K562 (cell line): ENCODE measurements at regions not wholly inside any gene's neighbourhood (a gene's known extent, or its start where the extent isn't known, plus 50 kb on each side); places are given as distances from the start of the nearest gene placed in this dataset.

Experiments used
- ATAC-seq: fragments of 200-7000 bp; cut with Tn5 transposase; 3 replicates; pipeline ENCODE4 v1.9.1; 2020; ENCODE audit warnings: moderate library complexity
- BruUV-seq: library from RNA; stranded (reverse); fragments of 400-500 nt; replicated peaks from 2 replicates; lab custom pipeline; 2021; lab: Mats Ljungman, UMichigan
- CTCF ChIA-PET: fragments of 300-600 bp; formaldehyde crosslinking; extraction: SDS; loops from one replicate; lab custom pipeline; 2021; ENCODE audit warnings: low intra/inter-chr PET ratio; lab: Yijun Ruan, JAX
- POLR2A ChIA-PET: fragments of 300-600, 350-650 bp; sonication (Branson Sonifier 250); formaldehyde crosslinking; extraction: SDS; loops from one replicate; lab custom pipeline; 2021; ENCODE audit warnings: antibody characterized with exemption, inconsistent platforms; lab: Yijun Ruan, JAX
- DNase-seq, 4 experiments: peaks; one replicate each; pipeline versions ENCODE4 v3.0.0 to v3.0.0-alpha.2; 2011 to 2018; ENCODE audit warnings: low spot score in 3 of 4, mixed read lengths in 3 of 4; ENCODE audit errors: extremely low read depth in 1 of 4
- FAIRE-seq: peaks from 2 replicates; lab custom pipeline; 2011; peaks lifted over from hg19 to GRCh38; lab: Jason Lieb, UNC
- H2AFZ ChIP-seq: 2 replicates; pipeline ENCODE4 v1.6.0; 2011; ENCODE audit warnings: low read depth, low read length, control low read depth, inconsistent platforms
- H3K27ac ChIP-seq: fragments of 200-600 bp; 3 replicates; pipeline ENCODE4 v1.8.0; 2011; ENCODE audit warnings: low read depth, mild to moderate bottlenecking, control low read depth, inconsistent platforms, low read length, moderate library complexity, mixed read lengths; ENCODE audit errors: extremely low read depth
- H3K27me3 ChIP-seq, 2 experiments: fragments of 300-600 bp in 1 of 2; 2 replicates in 1 of 2; 3 replicates in 1 of 2; pipeline versions ENCODE4 v1.6.0 to v1.8.0; 2011; ENCODE audit warnings: inconsistent platforms in 2 of 2, low read length in 2 of 2, mild to moderate bottlenecking in 1 of 2, mixed read lengths in 1 of 2, moderate library complexity in 1 of 2; ENCODE audit not compliant: control insufficient read depth in 2 of 2, insufficient read depth in 2 of 2
- H3K36me3 ChIP-seq: fragments of 300-600 bp; 3 replicates; pipeline ENCODE4 v1.8.0; 2011; ENCODE audit warnings: mild to moderate bottlenecking, low read length, inconsistent platforms; ENCODE audit not compliant: control insufficient read depth, insufficient read depth
- H3K4me1 ChIP-seq, 2 experiments: fragments of 200-600 bp in 1 of 2; replicated peaks in 1 of 2; 2 replicates in 1 of 2; 3 replicates in 1 of 2; pipeline versions ENCODE4 v1.5.1 to v1.8.0; 2011; ENCODE audit warnings: inconsistent platforms in 2 of 2, low read length in 2 of 2, mild to moderate bottlenecking in 1 of 2, mixed read lengths in 1 of 2, moderate library complexity in 1 of 2; ENCODE audit not compliant: control insufficient read depth in 2 of 2, insufficient read depth in 2 of 2
- H3K4me2 ChIP-seq: 2 replicates; pipeline ENCODE4 v1.6.1; 2011; ENCODE audit warnings: low read length, control low read depth, inconsistent platforms, mixed read lengths; ENCODE audit not compliant: insufficient read depth
- H3K4me3 ChIP-seq: fragments of 200-600 bp; sonication (generic), shearing (Covaris generic); 2 replicates; pipeline ENCODE4 v1.5.1; 2016; ENCODE audit warnings: control low read depth, inconsistent platforms
- H3K79me2 ChIP-seq: fragments of 200-600 bp; 3 replicates; pipeline ENCODE4 v1.8.0; 2011; ENCODE audit warnings: low read length, inconsistent platforms; ENCODE audit not compliant: control insufficient read depth, insufficient read depth
- H3K9ac ChIP-seq, 2 experiments: 2 replicates each; pipeline versions ENCODE4 v1.6.0 to v1.6.1; 2011; ENCODE audit warnings: low read depth in 2 of 2, low read length in 2 of 2, control low read depth in 1 of 2, inconsistent platforms in 1 of 2, mild to moderate bottlenecking in 1 of 2, mixed read lengths in 1 of 2; ENCODE audit not compliant: insufficient read depth in 1 of 2
- H3K9me1 ChIP-seq: one replicate; pipeline ENCODE4 v1.6.0; 2011; ENCODE audit warnings: inconsistent platforms, mild to moderate bottlenecking, low read length, moderate library complexity; ENCODE audit not compliant: control insufficient read depth, insufficient read depth
- H3K9me3 ChIP-seq: replicated peaks from 2 replicates; pipeline ENCODE4 v1.5.1; 2011; ENCODE audit warnings: low read depth, low read length, inconsistent platforms; ENCODE audit not compliant: control insufficient read depth, insufficient read depth
- H4K20me1 ChIP-seq: replicated peaks from 2 replicates; pipeline ENCODE4 v1.6.1; 2011; ENCODE audit warnings: low read length, inconsistent platforms, mixed read lengths; ENCODE audit not compliant: control insufficient read depth, insufficient read depth
- CTCF ChIP-seq, 3 experiments: IDR thresholded peaks in 2 of 3; conservative IDR thresholded peaks in 1 of 3; 2 replicates each; pipeline ENCODE4 v1.5.1; 2011 to 2012; ENCODE audit warnings: low read length in 3 of 3, mild to moderate bottlenecking in 3 of 3, control low read depth in 2 of 3, improper control_type of control experiment in 1 of 3, inconsistent platforms in 1 of 3, low read depth in 1 of 3, mixed read lengths in 1 of 3, moderate library complexity in 1 of 3; ENCODE audit not compliant: insufficient read depth in 2 of 3
- DEAF1 ChIP-seq: fragments of 450-650 bp; formaldehyde crosslinking; IDR thresholded peaks from 2 replicates; pipeline ENCODE4 v1.4.0; 2020; ENCODE audit warnings: mild to moderate bottlenecking, moderate library complexity
- NEUROD1 ChIP-seq: fragments of 150-350 bp; IDR thresholded peaks from 2 replicates; pipeline ENCODE4 v1.6.1; 2014; ENCODE audit warnings: borderline replicate concordance, low read length, low read depth; ENCODE audit not compliant: partially characterized antibody
- RAD21 ChIP-seq, 2 experiments: fragments of 250-450 bp in 1 of 2; fragments of 450-650 bp in 1 of 2; sonication (Bioruptor Pico) in 1 of 2; formaldehyde crosslinking in 1 of 2; IDR thresholded peaks in 1 of 2; conservative IDR thresholded peaks in 1 of 2; 2 replicates each; pipeline versions ENCODE4 v1.4.0 to v1.8.0; 2020 to 2022; ENCODE audit warnings: mild to moderate bottlenecking in 2 of 2, moderate library complexity in 1 of 2
- RBBP5 ChIP-seq: fragments of 200-600 bp; sonication (generic); IDR thresholded peaks from 2 replicates; pipeline ENCODE4 v1.6.1; 2012; ENCODE audit warnings: borderline replicate concordance, mild to moderate bottlenecking, low read length, control low read depth, inconsistent platforms; ENCODE audit not compliant: insufficient read depth, poor library complexity, severe bottlenecking
- SMC3 ChIP-seq: conservative IDR thresholded peaks from 2 replicates; pipeline ENCODE4 v1.6.1; 2011; ENCODE audit warnings: low read depth, low read length, improper control_type of control experiment; ENCODE audit not compliant: insufficient read depth
- WGBS: fragments of 100-300 bp; shearing (Covaris generic); methylation state at CpG from one replicate; pipeline ENCODE4 v1.1.6; 2016; ENCODE audit warnings: low coverage, mixed read lengths; ENCODE audit not compliant: insufficient coverage; ENCODE audit errors: missing lambda C conversion rate; 5-methylcytosine and 5-hydroxymethylcytosine counted together
- in situ Hi-C: fragments of 300-500 bp; cut with MboI; formaldehyde crosslinking; loops from 4 replicates; pipeline ENCODE4 v1.15.0; 2018; ENCODE audit warnings: inconsistent platforms, mixed read lengths
- intact Hi-C: fragments of 100-400 bp; cut with micrococcal nuclease; formaldehyde crosslinking; loops from 2 replicates; pipeline ENCODE4 v1.14.2; 2022

GRCh38 chr6:105509506-105510331 is 106.8 kb upstream of the PREP start:
- ATAC-seq = peak; percentile 82
- no peaks in the 10 kb centered on the region for H3K4me1 ChIP-seq
- FAIRE-seq = no peak
- in situ Hi-C loops = no loop called here
- no peaks in the 10 kb centered on the region for H3K36me3 ChIP-seq
- H3K9me1 ChIP-seq = no peaks in the 10 kb centered on the region
- intact Hi-C loops = no loop called here
- peak in 2 of 4 experiments; percentile 8 to 19 for DNase-seq
- TF ChIP-seq DEAF1 (CRISPR knock-in tag) (0 out of 2 replicates have a peak, but pooled peaks have one; percentile 31), NEUROD1 (no peak), RAD21 (CRISPR knock-in tag; conservative IDR thresholded peaks at IDR 0.05 in 1 of 2, IDR thresholded peaks at IDR 0.05 in 1 of 2) (peak; percentile 54 to 66), CTCF (IDR thresholded peaks at IDR 0.05 in 2 of 3, conservative IDR thresholded peaks at IDR 0.05 in 1 of 3; ENCODE audit: insufficient read depth in 2 of 3, low read depth in 1 of 3, low read length in 3 of 3) (peak; percentile 41 to 70 (median 46); a peak in 5 of 6 replicates), RBBP5 (no peak), SMC3 (0 out of 2 replicates have a peak, but pooled peaks have one; percentile 23)
- ChIA-PET CTCF (no interaction called here), POLR2A (no interaction called here)
- H3K4me2 ChIP-seq = no peak overlapping the region
- H3K4me3 ChIP-seq = no peak overlapping the region
- H3K27me3 ChIP-seq = peaks cover 0 to 4% of the 10 kb centered on the region in 2 experiments; a peak in 2 of 5 replicates
- no peak overlapping the region for H3K27ac ChIP-seq
- H3K79me2 ChIP-seq = no peaks in the 10 kb centered on the region
- H3K9me3 ChIP-seq = no peaks in the 10 kb centered on the region
- H3K9ac ChIP-seq = no peak overlapping the region
- 0% methylated on average over 9 of the region's 9 CpGs for WGBS
- H4K20me1 ChIP-seq = no peaks in the 10 kb centered on the region; the same call in 1 of the 2 replicates
- no TSS peak for BruUV-seq
- no peak overlapping the region for H2AFZ ChIP-seq
